Fibroblast of lung (primary cell): ENCODE measurements at regions not wholly inside any gene's neighbourhood (a gene's known extent, or its start where the extent isn't known, plus 50 kb on each side); places are given as distances from the start of the nearest gene placed in this dataset.

ENCODE experiments used
- CTCF ChIP-seq, 2 donors: IDR thresholded peaks in 1 of 2; conservative IDR thresholded peaks in 1 of 2; 1 replicate in 1 of 2; 2 replicates in 1 of 2; pipeline ENCODE4 v1.5.1; 2011 to 2012; ENCODE audit warnings: low read length in 2 of 2, control low read depth in 1 of 2, inconsistent platforms in 1 of 2, low read depth in 1 of 2, mild to moderate bottlenecking in 1 of 2
- EZH2 ChIP-seq: IDR thresholded peaks from 2 replicates; pipeline ENCODE4 v1.5.1; 2012; ENCODE audit warnings: low read length, control low read depth, mild to moderate bottlenecking; ENCODE audit errors: missing control alignments

- no peak for TF ChIP-seq CTCF (conservative IDR thresholded peaks at IDR 0.05 in 1 of 2, IDR thresholded peaks at IDR 0.05 in 1 of 2; ENCODE audit: low read depth in 1 of 2, low read length in 2 of 2)
- TF ChIP-seq EZH2 = no peak
These were observed 376.2 kb upstream of the TPK1 start for GRCh38 chr7:145212050-145212449.
